ENCODE measurements at regions not wholly inside any gene's neighbourhood (a gene's known extent, or its start where the extent isn't known, plus 50 kb on each side); places are given as distances from the start of the nearest gene placed in this dataset.

DNA sequence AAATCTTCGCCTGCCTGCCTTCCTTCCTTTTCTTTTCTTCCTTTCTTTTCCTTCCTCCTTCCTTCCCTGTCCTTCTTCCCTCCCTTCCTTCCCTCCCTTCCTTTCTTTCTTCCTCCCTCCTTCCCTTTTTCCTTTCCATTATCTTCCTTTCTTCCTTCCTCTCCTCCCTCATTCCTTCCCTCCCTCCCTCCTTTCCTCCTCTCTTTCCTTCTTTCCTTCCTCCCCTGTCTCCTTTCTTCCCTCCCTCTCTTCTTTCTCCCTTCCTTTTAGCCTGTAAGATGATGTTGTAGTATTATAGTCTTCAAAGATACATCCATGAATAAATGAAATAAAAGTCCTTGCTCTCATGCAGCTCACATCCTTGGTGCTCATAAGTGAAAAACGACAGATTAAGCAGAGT lies 539.3 kb downstream of the RBFOX1 start:
- TF ChIP-seq, protein P1, sequence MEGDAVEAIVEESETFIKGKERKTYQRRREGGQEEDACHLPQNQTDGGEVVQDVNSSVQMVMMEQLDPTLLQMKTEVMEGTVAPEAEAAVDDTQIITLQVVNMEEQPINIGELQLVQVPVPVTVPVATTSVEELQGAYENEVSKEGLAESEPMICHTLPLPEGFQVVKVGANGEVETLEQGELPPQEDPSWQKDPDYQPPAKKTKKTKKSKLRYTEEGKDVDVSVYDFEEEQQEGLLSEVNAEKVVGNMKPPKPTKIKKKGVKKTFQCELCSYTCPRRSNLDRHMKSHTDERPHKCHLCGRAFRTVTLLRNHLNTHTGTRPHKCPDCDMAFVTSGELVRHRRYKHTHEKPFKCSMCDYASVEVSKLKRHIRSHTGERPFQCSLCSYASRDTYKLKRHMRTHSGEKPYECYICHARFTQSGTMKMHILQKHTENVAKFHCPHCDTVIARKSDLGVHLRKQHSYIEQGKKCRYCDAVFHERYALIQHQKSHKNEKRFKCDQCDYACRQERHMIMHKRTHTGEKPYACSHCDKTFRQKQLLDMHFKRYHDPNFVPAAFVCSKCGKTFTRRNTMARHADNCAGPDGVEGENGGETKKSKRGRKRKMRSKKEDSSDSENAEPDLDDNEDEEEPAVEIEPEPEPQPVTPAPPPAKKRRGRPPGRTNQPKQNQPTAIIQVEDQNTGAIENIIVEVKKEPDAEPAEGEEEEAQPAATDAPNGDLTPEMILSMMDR (IDR thresholded peaks at IDR 0.05), result no peak
- no peak for TF ChIP-seq POLR2A (IDR thresholded peaks at IDR 0.05)
